ENCODE measurements at regions not wholly inside any gene's neighbourhood (a gene's known extent, or its start where the extent isn't known, plus 50 kb on each side); places are given as distances from the start of the nearest gene placed in this dataset.

GRCh38 chr7:32428546-32428945, 61.6 kb downstream of the LSM5 start:
- FAIRE-seq = no peak

GRCh38 chr7:32427769-32428291, 62.4 kb downstream of the LSM5 start:
- no peak for FAIRE-seq

DNA sequence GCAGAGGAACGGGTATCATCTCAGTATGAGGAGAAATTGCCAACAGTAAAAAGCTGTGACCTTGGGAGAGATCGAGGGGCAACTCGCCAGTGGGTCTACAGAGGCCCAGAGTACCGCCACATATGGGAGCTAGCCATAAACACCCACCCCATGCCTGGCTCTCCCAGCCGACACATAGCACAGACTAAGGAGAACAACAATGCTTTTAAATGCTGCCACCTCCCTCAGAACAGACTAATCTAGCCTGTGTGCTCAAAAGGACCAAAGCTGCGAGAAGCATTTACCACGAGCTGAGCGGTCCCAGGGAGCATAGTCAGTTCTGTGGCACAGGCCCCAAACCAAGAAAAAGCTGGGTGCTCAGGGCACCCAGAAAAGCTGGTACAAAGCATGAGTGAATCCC, 73.3 kb downstream of the LSM5 start:
- no peak for FAIRE-seq

DNA sequence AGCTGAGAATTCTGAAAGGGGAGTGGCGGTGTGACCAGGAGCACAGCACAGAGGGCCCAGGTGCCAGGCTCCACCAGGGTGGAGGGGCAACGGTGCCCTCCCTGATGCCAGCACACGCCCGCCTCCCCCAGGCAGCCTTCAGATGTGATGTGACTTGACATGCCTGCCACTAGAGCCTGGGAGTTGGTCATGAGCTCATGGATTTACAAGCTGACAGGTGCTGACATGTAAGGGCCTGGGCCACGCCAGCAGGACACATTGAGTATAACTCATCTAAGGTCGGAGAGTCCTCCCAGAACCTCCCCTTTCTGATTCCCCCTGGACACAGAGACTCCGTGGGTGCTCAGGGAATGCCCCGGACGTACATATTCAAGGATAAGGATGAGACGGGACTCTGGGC, 74.2 kb downstream of the LSM5 start:
- no peak for FAIRE-seq

GRCh38 chr7:32415519-32415918, 74.7 kb downstream of the LSM5 start:
- no peak for FAIRE-seq

DNA sequence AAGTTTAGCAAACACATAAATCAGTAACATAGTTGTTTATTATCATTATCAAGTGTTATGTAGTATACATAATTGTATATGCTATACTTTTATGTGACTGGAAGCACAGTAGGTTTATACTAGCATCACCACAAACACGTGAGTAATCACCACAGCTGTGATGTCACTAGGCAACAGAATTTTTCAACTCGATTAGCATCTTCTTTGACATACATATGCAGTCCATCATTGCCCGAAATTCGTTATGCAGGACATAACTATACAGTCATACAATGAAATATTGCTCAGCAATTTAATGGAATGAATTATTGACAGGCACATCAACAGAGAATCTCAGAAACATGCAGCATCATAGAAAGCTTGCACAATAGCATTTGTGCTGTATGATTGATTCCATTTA, 77.7 kb downstream of the LSM5 start:
- FAIRE-seq = no peak

GRCh38 chr7:32410545-32410944, 79.6 kb downstream of the LSM5 start:
- no peak for FAIRE-seq

GRCh38 chr7:32406386-32406785, 83.8 kb downstream of the LSM5 start:
- no peak for FAIRE-seq

DNA sequence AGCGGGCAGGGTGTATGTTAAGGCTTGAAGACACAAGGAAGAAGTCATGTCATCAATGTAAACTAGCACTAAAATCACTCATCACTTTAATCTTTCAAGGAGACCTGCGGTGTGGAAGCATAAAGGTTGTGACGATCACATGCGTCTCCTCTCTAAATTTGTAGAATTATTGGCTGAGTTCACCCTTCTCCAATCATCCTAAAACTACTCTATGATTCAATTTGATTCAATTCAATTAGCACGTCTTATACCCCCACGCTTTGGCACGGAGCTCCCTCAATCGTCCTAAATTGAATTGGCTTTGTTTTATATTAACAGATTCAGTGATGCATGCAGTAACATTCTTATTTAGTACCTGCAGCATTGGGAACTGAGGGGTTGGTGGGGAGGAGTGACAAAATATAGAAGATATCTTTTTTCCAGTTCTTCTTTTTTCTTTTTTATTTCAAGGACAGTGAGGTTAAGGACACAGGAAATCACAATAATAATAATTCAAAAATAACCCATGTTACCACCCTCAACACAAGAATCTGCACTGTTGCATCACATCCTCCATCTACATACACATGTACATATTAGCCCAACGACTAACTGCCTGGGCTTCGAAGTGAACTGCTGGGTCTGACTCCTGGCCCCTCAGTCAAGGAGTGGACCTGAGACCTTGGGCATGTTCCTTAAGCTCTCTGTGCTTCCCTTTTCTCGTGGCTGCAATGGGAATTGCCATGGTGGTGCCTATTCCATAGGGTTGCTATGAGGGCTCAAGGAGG, 86.5 kb downstream of the LSM5 start:
- FAIRE-seq = no peak

- no peak for FAIRE-seq
Observed at GRCh38 chr7:32400676-32401075, 89.5 kb downstream of the LSM5 start.

DNA sequence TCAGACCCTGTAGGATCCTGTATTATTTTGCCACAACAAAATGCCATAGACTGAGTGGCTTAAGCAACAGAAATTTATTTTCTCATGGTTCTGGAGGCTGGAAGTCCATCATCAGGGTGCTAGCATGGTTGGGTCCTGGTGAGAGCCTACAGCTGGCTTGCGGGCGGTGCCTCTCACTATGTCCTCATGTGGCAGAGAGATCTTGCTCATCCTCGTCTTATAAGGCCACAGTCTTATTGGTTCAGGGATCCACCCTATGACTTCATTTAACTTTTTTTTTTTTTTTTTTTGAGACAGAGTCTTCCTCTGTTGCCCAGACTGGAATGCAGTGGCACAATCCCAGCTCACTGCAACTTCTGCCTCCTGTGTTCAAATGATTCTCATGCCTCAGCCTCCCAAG, 90.9 kb downstream of the LSM5 start:
- no peak for FAIRE-seq

DNA sequence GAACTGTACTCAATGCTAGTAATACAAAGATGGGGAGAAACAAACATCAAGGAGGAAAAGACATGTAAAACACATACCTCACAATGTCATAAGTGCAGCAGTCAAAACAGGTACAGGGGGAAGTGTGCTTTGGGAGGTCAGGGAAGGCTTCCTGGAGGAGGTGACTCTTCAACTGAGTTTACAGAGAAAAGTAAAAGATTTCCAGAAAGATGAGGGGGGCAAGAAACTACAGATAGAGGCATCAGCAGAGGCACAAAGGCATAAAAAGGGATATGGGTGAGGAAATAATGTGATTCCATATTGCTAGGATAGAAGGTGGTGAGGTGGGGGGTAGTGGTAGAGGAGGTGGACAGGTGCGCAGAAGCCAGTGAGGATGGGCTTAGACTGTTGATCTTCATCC, 95.0 kb downstream of the LSM5 start:
- FAIRE-seq = no peak

DNA sequence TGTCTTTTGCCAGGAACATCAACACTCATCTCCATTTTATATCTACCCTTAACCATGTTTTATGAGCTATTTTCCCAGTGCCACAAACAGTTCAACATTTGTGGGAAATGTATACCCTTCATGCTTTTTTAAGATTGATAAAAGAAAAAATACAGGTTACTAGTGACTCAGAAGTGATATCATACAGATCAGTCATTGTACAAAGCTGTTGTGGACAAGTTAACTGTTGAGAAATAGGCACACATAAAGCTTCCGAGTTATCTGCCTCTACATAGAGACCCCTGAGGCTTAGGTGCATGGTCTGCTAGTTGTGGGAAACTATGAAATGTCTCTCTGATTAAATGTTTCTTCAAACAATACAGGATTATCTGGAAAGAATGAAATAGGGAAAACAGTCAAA, 96.3 kb downstream of the LSM5 start:
- no peak for FAIRE-seq

DNA sequence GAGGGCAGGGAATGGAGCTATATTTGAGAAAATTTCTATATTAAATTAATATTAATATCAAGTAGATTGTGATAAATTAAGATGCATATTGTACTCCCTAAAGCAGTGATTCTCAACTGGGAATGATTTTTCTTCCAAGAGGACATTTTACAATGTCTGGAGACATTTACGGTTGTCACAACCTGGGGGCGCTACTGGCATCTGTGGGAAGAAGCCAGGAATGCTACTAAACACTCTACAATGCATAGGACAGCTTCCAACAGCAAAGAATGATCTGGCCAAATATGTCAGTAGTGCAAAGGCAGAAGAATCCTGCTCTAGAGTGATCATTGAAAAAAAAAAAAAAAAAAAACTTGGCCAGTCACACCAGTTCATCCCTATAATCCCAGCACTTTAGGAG, 100.0 kb downstream of the LSM5 start:
- FAIRE-seq = no peak

DNA sequence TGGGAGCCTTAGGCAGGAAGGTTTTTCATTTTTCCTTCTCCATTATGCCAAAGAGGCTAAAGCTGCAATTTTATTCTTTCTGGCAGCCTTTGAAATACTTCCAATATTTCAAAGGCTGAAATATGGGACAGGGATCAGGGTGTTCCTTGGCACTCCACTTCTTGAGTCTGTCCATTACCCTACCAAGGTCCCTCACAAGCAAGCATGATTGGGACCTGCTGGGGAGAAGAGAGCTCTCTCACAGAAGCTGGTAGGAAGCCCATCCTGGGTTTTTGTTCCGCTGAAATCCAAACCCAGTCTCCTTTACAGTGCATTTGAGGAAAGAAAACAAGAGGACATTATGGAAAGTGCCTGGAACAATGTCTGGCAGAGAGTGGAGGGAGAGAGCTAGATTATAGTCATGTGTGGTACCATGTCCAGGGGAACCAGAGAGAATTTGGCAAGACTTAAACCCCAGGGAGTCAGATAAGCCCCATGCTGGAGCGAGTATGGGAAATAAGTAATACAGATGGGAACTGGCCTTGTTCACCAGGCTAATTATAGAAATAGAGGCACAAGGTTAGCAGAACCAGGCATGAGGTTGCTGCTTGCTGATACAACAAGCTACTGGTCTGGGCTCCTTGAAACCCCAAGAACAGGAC, 104.7 kb downstream of the LSM5 start:
- no peak for FAIRE-seq

- no peak for FAIRE-seq
Observed at GRCh38 chr7:32381024-32381601, 109.1 kb downstream of the LSM5 start.

DNA sequence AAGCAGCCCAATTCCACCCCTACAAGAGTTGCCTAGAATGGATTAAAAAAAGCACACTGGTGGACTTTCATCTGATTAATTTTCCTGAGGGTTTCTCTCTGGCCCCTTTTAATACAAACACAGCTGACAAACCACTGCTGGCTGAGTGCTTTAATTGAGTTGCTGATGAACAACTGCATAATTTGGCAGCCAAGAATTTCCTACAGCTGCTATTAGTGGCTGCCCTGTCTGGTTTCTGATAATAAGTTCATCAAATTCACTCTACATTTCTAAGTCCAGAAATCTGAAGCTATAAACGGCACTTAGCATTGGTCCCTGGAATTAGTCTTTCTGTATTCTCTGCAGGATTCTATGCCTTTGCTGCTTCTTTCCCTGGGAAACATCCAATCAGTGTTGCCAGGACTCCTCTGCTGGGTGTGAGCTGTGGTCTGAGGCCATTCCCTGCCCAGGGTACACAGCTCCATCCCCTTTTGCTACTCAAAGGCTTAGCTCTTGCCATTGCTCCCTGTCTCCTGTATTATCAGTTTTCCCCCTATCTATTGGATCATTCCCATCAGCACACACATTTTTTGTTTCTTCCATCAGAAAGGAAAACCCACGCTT, 110.6 kb downstream of the LSM5 start:
- no peak for FAIRE-seq

GRCh38 chr7:32378988-32379387, 111.2 kb downstream of the LSM5 start:
- no peak for FAIRE-seq

DNA sequence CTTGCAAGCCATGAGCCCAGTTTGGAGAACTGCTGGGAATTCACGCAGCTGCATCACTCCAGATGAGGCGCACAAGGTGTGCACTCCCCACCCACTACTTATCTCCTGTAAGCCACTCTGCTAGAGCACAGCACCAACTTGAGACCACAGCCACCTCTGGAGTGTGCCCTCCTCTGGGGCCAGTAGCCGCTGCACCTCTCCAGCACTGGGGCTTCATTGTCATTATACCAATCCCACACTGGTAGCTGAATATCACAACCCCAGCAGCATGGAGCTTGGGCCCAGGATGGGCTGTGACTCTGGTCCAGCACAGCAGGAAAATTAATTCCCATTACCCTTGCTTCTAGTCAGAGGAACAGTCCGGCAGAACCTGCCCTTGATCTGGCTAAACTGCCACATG, 125.6 kb downstream of the LSM5 start:
- FAIRE-seq = no peak

DNA sequence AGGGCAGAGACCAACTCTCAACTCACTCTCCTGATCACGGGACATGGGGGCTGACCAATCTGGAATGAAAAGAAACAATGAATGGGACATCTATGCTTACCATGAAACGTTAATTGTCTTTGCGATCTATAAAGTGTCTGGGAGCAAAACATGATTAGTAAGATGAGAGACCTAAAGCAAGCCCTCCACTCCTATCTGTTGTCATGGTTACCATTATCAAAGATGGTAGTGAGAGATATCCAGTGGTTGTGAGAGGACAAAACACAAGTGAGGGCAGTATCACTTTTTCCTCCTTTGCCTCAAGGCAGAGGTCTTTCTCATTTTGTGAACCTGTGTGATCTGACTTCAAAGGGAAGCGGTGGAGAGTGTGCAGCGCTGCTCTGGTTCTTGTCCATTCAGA, 130.1 kb downstream of the LSM5 start:
- FAIRE-seq = no peak

DNA sequence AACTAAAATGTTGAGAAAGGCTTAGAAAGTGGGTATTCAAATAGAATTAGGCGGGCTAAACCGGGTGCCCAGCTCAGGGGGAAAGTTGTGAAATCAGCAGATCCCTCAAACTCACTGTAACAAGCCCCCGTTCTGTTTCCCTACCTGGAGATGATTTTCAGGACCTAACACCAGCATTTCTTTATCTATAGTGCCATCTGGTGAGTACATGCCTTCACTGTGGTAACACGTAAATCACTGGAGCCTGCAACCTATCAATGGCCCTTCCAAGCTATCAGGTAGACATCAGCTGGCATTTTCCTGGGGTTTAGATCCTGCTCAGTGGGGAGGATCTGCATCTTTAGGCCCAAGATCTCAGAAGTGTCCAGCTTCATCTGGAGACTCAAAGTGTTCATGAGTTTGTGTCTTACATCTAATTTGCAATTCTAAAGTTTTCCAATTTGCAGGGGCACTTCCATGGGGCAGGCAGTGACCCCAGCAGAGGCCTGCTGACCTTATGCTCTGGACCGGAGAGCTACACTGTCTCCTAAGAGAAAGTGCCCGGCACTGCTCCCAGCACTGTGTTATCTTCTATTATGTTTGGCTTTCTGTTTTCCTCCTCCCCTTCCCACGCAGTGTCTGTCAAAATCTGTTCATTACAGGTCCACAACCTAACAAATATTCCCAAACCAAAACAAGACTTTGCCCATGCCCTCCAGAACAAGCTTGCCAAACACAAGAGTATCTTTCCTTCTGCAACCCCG, 132.5 kb downstream of the LSM5 start:
- no peak for FAIRE-seq

DNA sequence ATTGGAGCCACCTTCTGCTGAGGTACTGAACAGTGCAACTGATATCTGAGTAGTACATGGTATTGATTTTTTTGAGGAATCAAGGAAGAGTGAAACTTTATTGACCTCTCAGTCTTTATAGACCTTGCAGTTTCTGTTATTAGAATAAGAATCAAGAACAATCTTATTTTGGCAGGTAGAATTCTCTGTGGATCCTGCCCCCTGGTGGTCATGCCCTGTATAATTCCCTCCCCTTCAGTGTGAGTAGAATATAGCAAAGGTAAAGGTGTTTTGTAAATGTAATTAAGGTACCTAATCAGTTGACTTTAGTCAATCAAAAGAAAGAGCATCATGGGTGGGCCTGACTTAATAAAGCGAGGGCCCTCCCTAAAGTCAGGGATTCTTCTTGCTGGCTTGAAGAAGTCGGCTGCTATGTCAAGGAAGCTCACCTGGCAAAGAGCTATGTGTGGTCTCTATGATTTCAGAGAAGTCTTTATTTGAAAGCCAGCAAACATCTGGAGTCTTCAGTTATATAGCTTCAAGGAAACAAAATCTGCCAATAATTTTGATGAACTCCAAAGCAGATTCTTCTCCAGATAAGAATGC, 142.8 kb downstream of the LSM5 start:
- no peak for FAIRE-seq

GRCh38 chr7:32346253-32346652, 143.9 kb downstream of the LSM5 start:
- FAIRE-seq = no peak

Data from islet of Langerhans (tissue), 1 donor.